ENCODE measurements at regions not wholly inside any gene's neighbourhood (a gene's known extent, or its start where the extent isn't known, plus 50 kb on each side); places are given as distances from the start of the nearest gene placed in this dataset.

DNA sequence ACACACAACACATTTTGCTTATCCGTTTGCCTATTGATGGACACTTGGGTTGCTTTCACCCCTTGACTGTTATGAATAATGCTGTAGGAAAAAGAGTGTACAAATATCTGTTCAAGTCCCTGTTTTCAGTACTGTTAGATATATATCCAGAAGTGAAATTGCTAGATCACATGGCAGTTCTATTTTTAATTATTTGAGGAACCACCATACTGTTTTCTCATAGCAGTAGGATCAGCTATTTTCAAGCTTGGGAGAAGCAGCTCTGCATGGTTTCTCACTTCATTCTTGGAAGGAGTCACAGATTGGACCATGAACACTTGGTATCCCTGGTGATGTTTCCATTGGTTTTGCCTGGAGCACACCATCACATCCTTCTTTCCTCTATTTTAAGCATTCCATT, 114.4 kb upstream of the ZP4 start:
- Histone ChIP-seq H3K27ac (no peak overlapping the region), H3K36me3 (no peaks in the 10 kb centered on the region), H3K9me3 (no peaks in the 10 kb centered on the region), H3K4me1 (no peaks in the 10 kb centered on the region), H3K27me3 (no peaks in the 10 kb centered on the region), H3K4me3 (no peak overlapping the region)
- TF ChIP-seq, protein P1, sequence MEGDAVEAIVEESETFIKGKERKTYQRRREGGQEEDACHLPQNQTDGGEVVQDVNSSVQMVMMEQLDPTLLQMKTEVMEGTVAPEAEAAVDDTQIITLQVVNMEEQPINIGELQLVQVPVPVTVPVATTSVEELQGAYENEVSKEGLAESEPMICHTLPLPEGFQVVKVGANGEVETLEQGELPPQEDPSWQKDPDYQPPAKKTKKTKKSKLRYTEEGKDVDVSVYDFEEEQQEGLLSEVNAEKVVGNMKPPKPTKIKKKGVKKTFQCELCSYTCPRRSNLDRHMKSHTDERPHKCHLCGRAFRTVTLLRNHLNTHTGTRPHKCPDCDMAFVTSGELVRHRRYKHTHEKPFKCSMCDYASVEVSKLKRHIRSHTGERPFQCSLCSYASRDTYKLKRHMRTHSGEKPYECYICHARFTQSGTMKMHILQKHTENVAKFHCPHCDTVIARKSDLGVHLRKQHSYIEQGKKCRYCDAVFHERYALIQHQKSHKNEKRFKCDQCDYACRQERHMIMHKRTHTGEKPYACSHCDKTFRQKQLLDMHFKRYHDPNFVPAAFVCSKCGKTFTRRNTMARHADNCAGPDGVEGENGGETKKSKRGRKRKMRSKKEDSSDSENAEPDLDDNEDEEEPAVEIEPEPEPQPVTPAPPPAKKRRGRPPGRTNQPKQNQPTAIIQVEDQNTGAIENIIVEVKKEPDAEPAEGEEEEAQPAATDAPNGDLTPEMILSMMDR (IDR thresholded peaks at IDR 0.05), result no peak
- TF ChIP-seq POLR2A (IDR thresholded peaks at IDR 0.05) (no peak), POLR2AphosphoS5 (IDR thresholded peaks at IDR 0.05) (no peak), EP300 (IDR thresholded peaks at IDR 0.05) (no peak)
- WGBS, 2 donors, result 73 to 82% methylated on average over 1 of the region's 1 CpG
- no peak for DNase-seq
- intact Hi-C loops (cut with DNase I), result no loop called here

DNA sequence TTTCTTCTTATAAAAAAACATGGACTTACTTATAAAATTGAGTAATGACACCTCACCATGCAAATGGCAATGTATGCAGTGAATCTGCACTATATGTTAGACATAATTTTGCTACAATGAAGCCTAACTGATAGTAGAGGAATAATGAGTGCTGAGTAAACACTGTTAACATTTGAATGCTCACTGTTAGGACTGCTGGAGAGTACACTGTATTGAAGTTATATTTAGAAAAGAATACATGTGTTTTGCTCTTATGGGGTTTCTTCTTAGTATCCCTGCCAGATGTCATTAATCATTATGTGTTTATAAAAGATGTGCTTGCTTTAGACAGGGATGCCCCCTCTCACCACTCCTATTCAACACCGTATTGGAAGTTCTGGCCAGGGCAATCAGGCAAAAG, 111.1 kb upstream of the ZP4 start:
- intact Hi-C loops (cut with DNase I), result no loop called here
- 60 to 69% methylated on average over 1 of the region's 1 CpG for WGBS, 2 donors
- H3K27ac ChIP-seq, result no peak overlapping the region
- no peaks in the 10 kb centered on the region for H3K4me1 ChIP-seq
- TF ChIP-seq POLR2AphosphoS5 (IDR thresholded peaks at IDR 0.05) (no peak), EP300 (IDR thresholded peaks at IDR 0.05) (no peak), POLR2A (IDR thresholded peaks at IDR 0.05) (no peak)
- TF ChIP-seq, protein P1 (IDR thresholded peaks at IDR 0.05), result no peak
- no peaks in the 10 kb centered on the region for H3K9me3 ChIP-seq
- no peak for DNase-seq
- no peak overlapping the region for H3K4me3 ChIP-seq
- no peaks in the 10 kb centered on the region for H3K36me3 ChIP-seq
- H3K27me3 ChIP-seq, result no peaks in the 10 kb centered on the region

DNA sequence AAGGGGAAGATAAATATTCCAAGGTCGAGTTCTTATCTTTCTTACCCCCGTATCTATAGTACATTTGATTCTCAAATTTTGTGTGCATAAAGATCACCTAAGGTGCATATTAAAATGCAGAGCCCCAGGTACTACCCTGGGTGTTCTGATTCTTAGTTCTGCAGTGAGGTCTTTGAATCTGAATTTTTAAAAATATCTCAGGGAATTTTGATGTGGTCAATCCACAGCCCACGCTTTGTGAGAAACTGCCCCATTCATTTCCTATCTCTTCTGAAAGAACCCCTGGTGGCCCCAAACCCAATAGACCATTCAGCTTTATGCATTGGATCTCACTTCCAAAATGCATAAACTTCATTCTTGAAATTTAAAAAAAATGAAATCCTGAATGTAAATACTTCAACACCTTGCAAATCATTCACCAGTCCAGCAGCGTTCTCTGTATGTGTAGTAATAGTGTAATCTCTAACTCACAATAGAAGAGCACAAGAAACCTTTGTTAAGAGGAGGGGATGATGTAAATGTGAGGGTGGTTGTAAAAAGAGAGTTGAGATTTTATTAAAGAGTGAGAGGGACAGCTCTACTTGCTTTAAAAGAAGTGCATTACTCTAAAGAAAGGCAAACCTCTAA, 108.8 kb upstream of the ZP4 start:
- H3K4me3 ChIP-seq, result no peak overlapping the region
- DNase-seq, result no peak
- TF ChIP-seq, protein P1 (IDR thresholded peaks at IDR 0.05), result no peak
- TF ChIP-seq POLR2AphosphoS5 (IDR thresholded peaks at IDR 0.05), result no peak
- intact Hi-C loops (cut with DNase I), result no loop called here
- no peaks in the 10 kb centered on the region for H3K4me1 ChIP-seq
- no peaks in the 10 kb centered on the region for H3K27me3 ChIP-seq
- H3K27ac ChIP-seq, result no peak overlapping the region
- 39 to 65% methylated on average over 4 of the region's 4 CpGs for WGBS, 2 donors
- no peaks in the 10 kb centered on the region for H3K36me3 ChIP-seq
- H3K9me3 ChIP-seq, result no peaks in the 10 kb centered on the region

DNA sequence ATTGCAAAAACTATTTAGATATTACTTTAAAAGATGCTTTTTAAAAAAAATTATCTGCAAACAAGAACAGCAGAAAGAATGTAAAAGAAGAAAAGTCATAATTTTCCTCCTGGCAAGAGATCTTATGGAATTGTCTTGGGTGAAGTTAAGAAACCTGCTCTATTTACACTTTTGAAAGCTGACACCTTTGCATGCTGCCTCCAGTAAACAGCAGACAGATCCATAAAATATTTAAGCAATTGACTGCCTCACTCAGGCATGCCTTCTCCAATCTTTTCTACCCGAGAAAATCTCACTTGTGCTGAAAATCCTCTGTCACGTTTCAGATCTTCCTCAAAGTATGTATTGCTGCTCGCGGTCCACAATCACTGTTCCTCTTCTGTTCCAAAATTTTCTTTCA, 107.9 kb upstream of the ZP4 start:
- Histone ChIP-seq H3K36me3 (no peaks in the 10 kb centered on the region), H3K27me3 (no peaks in the 10 kb centered on the region), H3K4me1 (no peaks in the 10 kb centered on the region), H3K4me3 (no peak overlapping the region), H3K9me3 (no peaks in the 10 kb centered on the region), H3K27ac (no peak overlapping the region)
- WGBS, 2 donors, result 70 to 77% methylated on average over 4 of the region's 4 CpGs
- TF ChIP-seq POLR2AphosphoS5 (IDR thresholded peaks at IDR 0.05) (no peak), EP300 (IDR thresholded peaks at IDR 0.05) (no peak), POLR2A (IDR thresholded peaks at IDR 0.05) (no peak)
- TF ChIP-seq, protein P1 (IDR thresholded peaks at IDR 0.05), result no peak
- intact Hi-C loops (cut with DNase I), result no loop called here
- no peak for DNase-seq

DNA sequence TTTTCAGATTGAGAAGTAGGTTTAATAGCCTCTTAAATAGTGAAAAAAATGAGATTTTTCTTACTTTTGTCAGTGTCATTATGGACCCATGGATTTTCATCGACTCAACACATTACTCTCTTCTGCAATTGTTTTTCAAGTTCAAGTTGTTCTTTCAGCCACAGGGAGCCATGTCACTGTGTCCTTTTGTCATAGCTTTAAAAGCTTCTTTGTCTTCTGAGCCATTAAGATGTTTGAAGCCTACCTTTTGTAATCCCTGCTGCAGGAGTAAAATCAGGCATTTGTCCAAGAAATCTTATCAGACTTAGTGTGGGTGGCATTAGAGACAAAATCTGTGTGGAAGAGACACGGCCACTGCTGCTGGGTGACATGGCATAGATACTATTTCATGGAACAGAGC, 92.8 kb upstream of the ZP4 start:
- H3K27me3 ChIP-seq, result no peaks in the 10 kb centered on the region
- no peaks in the 10 kb centered on the region for H3K36me3 ChIP-seq
- TF ChIP-seq POLR2AphosphoS5 (IDR thresholded peaks at IDR 0.05), result no peak
- no peak for TF ChIP-seq POLR2A (IDR thresholded peaks at IDR 0.05)
- TF ChIP-seq, protein P1 (IDR thresholded peaks at IDR 0.05), result no peak
- TF ChIP-seq EP300 (IDR thresholded peaks at IDR 0.05), result no peak
- WGBS, 2 donors, result 59 to 79% methylated on average over 2 of the region's 2 CpGs
- DNase-seq, result no peak
- no peaks in the 10 kb centered on the region for H3K9me3 ChIP-seq
- H3K4me3 ChIP-seq, result no peak overlapping the region
- H3K27ac ChIP-seq, result no peak overlapping the region
- intact Hi-C loops (cut with DNase I), result no loop called here
- no peaks in the 10 kb centered on the region for H3K4me1 ChIP-seq

All from sigmoid colon (tissue), 6 donors.